ENCODE measurements at regions not wholly inside any gene's neighbourhood (a gene's known extent, or its start where the extent isn't known, plus 50 kb on each side); places are given as distances from the start of the nearest gene placed in this dataset.

- no peak for TF ChIP-seq CTCF (IDR thresholded peaks at IDR 0.05)
- TF ChIP-seq ZFX (IDR thresholded peaks at IDR 0.05; ENCODE audit: borderline replicate concordance) = no peak
These were observed 971.3 kb upstream of the TMEM132C start for GRCh38 chr12:127295630-127296029.
